DND-41 (cell line): ENCODE measurements at regions not wholly inside any gene's neighbourhood (a gene's known extent, or its start where the extent isn't known, plus 50 kb on each side); places are given as distances from the start of the nearest gene placed in this dataset.

Source experiments
- ATAC-seq: fragments of 200-7000 bp; cut with Tn5 transposase; 3 replicates; pipeline ENCODE4 v1.9.1; 2021; ENCODE audit warnings: low read depth; ENCODE audit not compliant: insufficient read depth
- DNase-seq: peaks from one replicate; pipeline ENCODE4 v3.0.0-alpha.2; 2020
- H2AFZ ChIP-seq: 2 replicates; pipeline ENCODE4 v1.6.0; 2012; ENCODE audit warnings: low read depth, low read length
- H3K27ac ChIP-seq: 2 replicates; pipeline ENCODE4 v1.5.1; 2012; ENCODE audit warnings: low read length, inconsistent platforms
- H3K27me3 ChIP-seq: fragments of 200-600 bp; sonication (generic); 2 replicates; pipeline ENCODE4 v1.6.0; 2012; ENCODE audit warnings: low read length, mild to moderate bottlenecking, inconsistent platforms; ENCODE audit not compliant: insufficient read depth, poor library complexity
- H3K36me3 ChIP-seq: 2 replicates; pipeline ENCODE4 v1.5.1; 2012; ENCODE audit warnings: low read length, inconsistent platforms; ENCODE audit not compliant: insufficient read depth
- H3K4me1 ChIP-seq: 2 replicates; pipeline ENCODE4 v1.5.1; 2012; ENCODE audit warnings: mild to moderate bottlenecking, low read length; ENCODE audit not compliant: insufficient read depth
- H3K4me2 ChIP-seq: 2 replicates; pipeline ENCODE4 v1.6.0; 2012; ENCODE audit warnings: mild to moderate bottlenecking, moderate library complexity, low read length, inconsistent platforms; ENCODE audit not compliant: insufficient read depth
- H3K4me3 ChIP-seq, 2 experiments: fragments of 200-600 bp in 1 of 2; shearing (Covaris generic) in 1 of 2; 2 replicates each; pipeline ENCODE4 v1.5.1; 2012 to 2016; ENCODE audit warnings: inconsistent platforms in 2 of 2, low read length in 2 of 2, mild to moderate bottlenecking in 2 of 2, low read depth in 1 of 2, moderate library complexity in 1 of 2
- H3K79me2 ChIP-seq: 2 replicates; pipeline ENCODE4 v1.6.0; 2012; ENCODE audit warnings: low read length, inconsistent platforms; ENCODE audit not compliant: insufficient read depth
- H3K9ac ChIP-seq: 2 replicates; pipeline ENCODE4 v1.6.0; 2012; ENCODE audit warnings: low read depth, mild to moderate bottlenecking, inconsistent platforms, low read length, moderate library complexity
- H3K9me3 ChIP-seq: 2 replicates; pipeline ENCODE4 v1.5.1; 2012; ENCODE audit warnings: low read length, moderate library complexity, mild to moderate bottlenecking, inconsistent platforms; ENCODE audit not compliant: insufficient read depth, severe bottlenecking
- H4K20me1 ChIP-seq: 2 replicates; pipeline ENCODE4 v1.6.0; 2012; ENCODE audit warnings: low read length; ENCODE audit not compliant: insufficient read depth
- EZH2 ChIP-seq: IDR thresholded peaks from 3 replicates; pipeline ENCODE4 v1.6.1; 2012; ENCODE audit warnings: borderline replicate concordance, low read depth, mild to moderate bottlenecking, moderate library complexity, low read length, inconsistent platforms; ENCODE audit not compliant: severe bottlenecking
- TF ChIP-seq, protein P1 (sequence below): IDR thresholded peaks from 2 replicates; pipeline ENCODE4 v1.5.1; 2012; ENCODE audit warnings: borderline replicate concordance, low read length, moderate library complexity, mild to moderate bottlenecking; ENCODE audit not compliant: poor library complexity, severe bottlenecking; ENCODE audit errors: extremely low read depth

DNA sequence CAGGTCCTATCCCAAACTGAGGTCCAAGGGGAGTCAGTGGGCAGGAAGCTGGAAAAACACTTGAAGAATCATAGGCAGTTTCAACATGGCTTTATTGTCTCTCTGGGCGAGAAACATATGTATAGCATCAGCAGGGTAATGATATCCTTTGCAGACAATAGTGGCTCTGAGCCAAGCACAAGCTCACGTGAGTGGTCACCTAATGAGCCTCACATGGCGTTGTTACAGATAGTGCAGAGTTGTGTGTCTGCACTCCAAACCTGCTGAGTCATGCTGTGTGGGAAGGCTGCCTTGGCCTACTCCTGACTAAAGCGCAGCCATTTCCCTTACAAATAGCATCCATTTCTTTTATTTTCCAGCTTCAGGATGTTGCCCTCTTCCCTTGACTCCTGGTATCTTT is 105.2 kb upstream of the SYT1 start:
- TF ChIP-seq, protein P1, sequence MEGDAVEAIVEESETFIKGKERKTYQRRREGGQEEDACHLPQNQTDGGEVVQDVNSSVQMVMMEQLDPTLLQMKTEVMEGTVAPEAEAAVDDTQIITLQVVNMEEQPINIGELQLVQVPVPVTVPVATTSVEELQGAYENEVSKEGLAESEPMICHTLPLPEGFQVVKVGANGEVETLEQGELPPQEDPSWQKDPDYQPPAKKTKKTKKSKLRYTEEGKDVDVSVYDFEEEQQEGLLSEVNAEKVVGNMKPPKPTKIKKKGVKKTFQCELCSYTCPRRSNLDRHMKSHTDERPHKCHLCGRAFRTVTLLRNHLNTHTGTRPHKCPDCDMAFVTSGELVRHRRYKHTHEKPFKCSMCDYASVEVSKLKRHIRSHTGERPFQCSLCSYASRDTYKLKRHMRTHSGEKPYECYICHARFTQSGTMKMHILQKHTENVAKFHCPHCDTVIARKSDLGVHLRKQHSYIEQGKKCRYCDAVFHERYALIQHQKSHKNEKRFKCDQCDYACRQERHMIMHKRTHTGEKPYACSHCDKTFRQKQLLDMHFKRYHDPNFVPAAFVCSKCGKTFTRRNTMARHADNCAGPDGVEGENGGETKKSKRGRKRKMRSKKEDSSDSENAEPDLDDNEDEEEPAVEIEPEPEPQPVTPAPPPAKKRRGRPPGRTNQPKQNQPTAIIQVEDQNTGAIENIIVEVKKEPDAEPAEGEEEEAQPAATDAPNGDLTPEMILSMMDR, result no peak
- TF ChIP-seq EZH2, result no peak
- H4K20me1 ChIP-seq, result no peaks in the 10 kb centered on the region
- no peak overlapping the region for H3K4me3 ChIP-seq
- no peaks in the 10 kb centered on the region for H3K9me3 ChIP-seq
- H3K27ac ChIP-seq, result no peak overlapping the region
- H3K27me3 ChIP-seq, result no peaks in the 10 kb centered on the region
- H3K4me2 ChIP-seq, result no peak overlapping the region
- DNase-seq (no peak), ATAC-seq (no peak)
- no peak overlapping the region for H3K9ac ChIP-seq
- H3K4me1 ChIP-seq, result no peaks in the 10 kb centered on the region
- no peaks in the 10 kb centered on the region for H3K36me3 ChIP-seq
- H3K79me2 ChIP-seq, result no peaks in the 10 kb centered on the region
- no peak overlapping the region for H2AFZ ChIP-seq

DNA sequence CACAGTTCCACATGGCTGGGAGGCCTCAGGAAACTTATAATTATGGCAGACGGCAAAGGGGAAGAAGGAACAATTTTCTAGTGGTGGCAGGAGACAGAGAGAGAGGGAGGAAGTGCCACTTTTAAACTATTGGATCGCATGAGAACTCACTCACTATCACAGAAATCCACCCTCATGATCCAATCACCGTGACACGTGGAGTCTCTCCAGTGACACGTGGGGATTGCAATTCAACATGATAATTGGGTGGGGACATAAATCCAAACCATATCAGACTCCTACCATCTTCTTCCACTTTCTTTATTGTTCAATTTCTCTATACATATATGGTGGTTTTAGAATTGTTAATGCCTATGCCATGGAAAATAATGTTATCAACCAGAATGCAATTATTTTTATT is 103.7 kb upstream of the SYT1 start:
- Histone ChIP-seq H3K27me3 (no peaks in the 10 kb centered on the region), H3K36me3 (no peaks in the 10 kb centered on the region), H3K79me2 (no peaks in the 10 kb centered on the region), H2AFZ (no peak overlapping the region), H3K27ac (no peak overlapping the region), H4K20me1 (no peaks in the 10 kb centered on the region), H3K9ac (no peak overlapping the region), H3K4me3 (no peak overlapping the region), H3K4me1 (no peaks in the 10 kb centered on the region), H3K9me3 (no peaks in the 10 kb centered on the region), H3K4me2 (no peak overlapping the region)
- no peak for TF ChIP-seq EZH2
- TF ChIP-seq, protein P1, result no peak
- no peak for DNase-seq
- no peak for ATAC-seq

GRCh38 chr12:78764913-78765312 is 99.7 kb upstream of the SYT1 start:
- Histone ChIP-seq H3K79me2 (no peaks in the 10 kb centered on the region), H3K4me2 (no peak overlapping the region), H2AFZ (no peak overlapping the region), H3K36me3 (no peaks in the 10 kb centered on the region), H4K20me1 (no peaks in the 10 kb centered on the region), H3K9ac (no peak overlapping the region), H3K27ac (no peak overlapping the region), H3K9me3 (no peaks in the 10 kb centered on the region), H3K4me1 (no peaks in the 10 kb centered on the region), H3K4me3 (no peak overlapping the region), H3K27me3 (no peaks in the 10 kb centered on the region)
- no peak for ATAC-seq
- TF ChIP-seq, protein P1, result no peak
- no peak for TF ChIP-seq EZH2
- no peak for DNase-seq

- Histone ChIP-seq H3K9me3 (no peaks in the 10 kb centered on the region), H3K4me3 (no peak overlapping the region), H3K79me2 (no peaks in the 10 kb centered on the region), H3K4me2 (no peak overlapping the region), H2AFZ (no peak overlapping the region), H4K20me1 (no peaks in the 10 kb centered on the region), H3K36me3 (no peaks in the 10 kb centered on the region), H3K27ac (no peak overlapping the region), H3K9ac (no peak overlapping the region), H3K4me1 (no peaks in the 10 kb centered on the region), H3K27me3 (no peaks in the 10 kb centered on the region)
- TF ChIP-seq, protein P1, result no peak
- TF ChIP-seq EZH2, result no peak
- DNase-seq (no peak), ATAC-seq (no peak)
These were observed 97.2 kb upstream of the SYT1 start for GRCh38 chr12:78767264-78767981.
